Liver (tissue), 8 donors: ENCODE measurements at regions not wholly inside any gene's neighbourhood (a gene's known extent, or its start where the extent isn't known, plus 50 kb on each side); places are given as distances from the start of the nearest gene placed in this dataset.

Source experiments
- DNase-seq: peaks from one replicate; pipeline ENCODE4 v3.0.0-alpha.2; 2017; ENCODE audit warnings: low spot score
- H3K27ac ChIP-seq, 2 donors: one replicate each; pipeline ENCODE4 v1.7.0; 2013; ENCODE audit warnings: inconsistent platforms in 2 of 2, low read length in 2 of 2, control low read depth in 1 of 2, low read depth in 1 of 2, mild to moderate bottlenecking in 1 of 2
- H3K27me3 ChIP-seq, 4 donors: one replicate each; pipeline versions ENCODE4 v1.6.1 to v1.7.0; 2013; ENCODE audit warnings: low read length in 3 of 4, inconsistent platforms in 1 of 4, mild to moderate bottlenecking in 1 of 4, moderate library complexity in 1 of 4; ENCODE audit not compliant: control insufficient read depth in 4 of 4, insufficient read depth in 4 of 4
- H3K36me3 ChIP-seq, 4 donors: one replicate each; pipeline versions ENCODE4 v1.6.1 to v1.7.0; 2013; ENCODE audit warnings: low read length in 3 of 4, mild to moderate bottlenecking in 3 of 4, low read depth in 1 of 4, moderate library complexity in 1 of 4; ENCODE audit not compliant: control insufficient read depth in 4 of 4, insufficient read depth in 3 of 4
- H3K4me1 ChIP-seq, 4 donors: one replicate each; pipeline versions ENCODE4 v1.6.1 to v1.7.0; 2013; ENCODE audit warnings: low read length in 3 of 4, mild to moderate bottlenecking in 3 of 4, moderate library complexity in 1 of 4; ENCODE audit not compliant: control insufficient read depth in 4 of 4, insufficient read depth in 4 of 4
- H3K4me3 ChIP-seq, 3 donors: one replicate each; pipeline versions ENCODE4 v1.6.1 to v1.7.0; 2013; ENCODE audit warnings: low read length in 3 of 3, control low read depth in 1 of 3, low read depth in 1 of 3, mild to moderate bottlenecking in 1 of 3
- H3K9ac ChIP-seq, 2 donors: one replicate each; pipeline ENCODE4 v1.7.0; 2013; ENCODE audit warnings: low read length in 2 of 2, mild to moderate bottlenecking in 2 of 2, moderate library complexity in 2 of 2, control low read depth in 1 of 2, low read depth in 1 of 2
- H3K9me3 ChIP-seq, 4 donors: one replicate each; pipeline versions ENCODE4 v1.6.1 to v1.7.0; 2013; ENCODE audit warnings: low read length in 3 of 4; ENCODE audit not compliant: control insufficient read depth in 4 of 4
- EGR1 ChIP-seq, 2 donors: IDR thresholded peaks; 2 replicates each; pipeline ENCODE4 v1.6.1; 2016 to 2018; ENCODE audit warnings: antibody characterized with exemption in 2 of 2, low read depth in 2 of 2
- FOXA1 ChIP-seq: IDR thresholded peaks from 2 replicates; pipeline ENCODE4 v1.6.1; 2016; ENCODE audit warnings: antibody characterized with exemption
- FOXA2 ChIP-seq: IDR thresholded peaks from 2 replicates; pipeline ENCODE4 v1.6.1; 2016; ENCODE audit warnings: antibody characterized with exemption
- GABPA ChIP-seq, 2 donors: IDR thresholded peaks in 1 of 2; conservative IDR thresholded peaks in 1 of 2; 2 replicates each; pipeline ENCODE4 v1.6.1; 2016; ENCODE audit warnings: antibody characterized with exemption in 2 of 2, mild to moderate bottlenecking in 1 of 2, moderate library complexity in 1 of 2
- HNF4A ChIP-seq, 2 donors: conservative IDR thresholded peaks; 2 replicates each; pipeline ENCODE4 v1.6.1; 2016; ENCODE audit warnings: antibody characterized with exemption in 2 of 2, mild to moderate bottlenecking in 2 of 2
- HNF4G ChIP-seq: IDR thresholded peaks from 2 replicates; pipeline ENCODE4 v1.6.1; 2016; ENCODE audit warnings: antibody characterized with exemption
- MAX ChIP-seq: IDR thresholded peaks from 2 replicates; pipeline ENCODE4 v1.6.1; 2016; ENCODE audit warnings: antibody characterized with exemption
- NR2F2 ChIP-seq: IDR thresholded peaks from 2 replicates; pipeline ENCODE4 v1.6.1; 2016; ENCODE audit warnings: antibody characterized with exemption
- RAD21 ChIP-seq, 2 donors: IDR thresholded peaks; 2 replicates each; pipeline ENCODE4 v1.6.1; 2016; ENCODE audit warnings: antibody characterized with exemption in 2 of 2, mild to moderate bottlenecking in 2 of 2
- REST ChIP-seq: IDR thresholded peaks from 2 replicates; pipeline ENCODE4 v1.6.1; 2016; ENCODE audit warnings: antibody characterized with exemption, mild to moderate bottlenecking
- RXRA ChIP-seq, 2 donors: IDR thresholded peaks; 2 replicates each; pipeline ENCODE4 v1.6.1; 2017 to 2018; ENCODE audit warnings: antibody characterized with exemption in 2 of 2, mild to moderate bottlenecking in 1 of 2
- SP1 ChIP-seq: IDR thresholded peaks from 2 replicates; pipeline ENCODE4 v1.6.1; 2018; ENCODE audit warnings: antibody characterized with exemption, mild to moderate bottlenecking
- TAF1 ChIP-seq: conservative IDR thresholded peaks from 2 replicates; pipeline ENCODE4 v1.6.1; 2016; ENCODE audit warnings: antibody characterized with exemption, mild to moderate bottlenecking
- WGBS: extraction: QIAGEN DNeasy Blood & Tissue Kit; methylation state at CpG from one replicate; pipeline ENCODE4 v1.1.7; 2013; 5-methylcytosine and 5-hydroxymethylcytosine counted together
- TF ChIP-seq, protein P1 (sequence below): IDR thresholded peaks from 2 replicates; pipeline ENCODE4 v1.6.1; 2016; ENCODE audit warnings: antibody characterized with exemption
- TF ChIP-seq, protein P2 (sequence below): fragments of 150-350 bp; IDR thresholded peaks from 2 replicates; pipeline ENCODE4 v1.5.1; 2017; ENCODE audit warnings: improper control_type of control experiment, low read depth, low read length; ENCODE audit not compliant: missing input control
- TF ChIP-seq, protein P3 (sequence below): IDR thresholded peaks from 2 replicates; pipeline ENCODE4 v1.6.1; 2016; ENCODE audit warnings: antibody characterized with exemption
- donor health status: healthy.
- donor health status: healthy.
- donor health status: healthy.
- donor health status: healthy.
- donor health status: healthy.

DNA sequence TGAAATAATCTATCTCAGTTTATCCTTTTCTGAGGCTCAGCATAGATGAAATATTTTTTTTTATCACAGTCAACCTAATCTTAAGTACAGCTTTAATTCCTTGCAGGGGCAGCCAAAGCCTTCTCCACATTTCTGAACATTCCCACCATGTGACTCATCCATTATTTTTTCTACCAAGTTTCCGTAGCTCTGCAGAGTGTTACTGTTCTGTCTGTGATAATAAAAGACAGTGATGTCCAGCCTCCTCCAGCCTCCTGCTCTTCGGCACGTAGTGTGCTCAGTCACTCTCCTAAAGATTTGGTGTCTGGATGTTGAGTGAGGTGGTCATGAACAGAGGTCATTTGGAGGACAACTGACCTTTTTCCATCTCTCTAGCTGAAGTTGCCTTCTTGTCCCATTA lies 338.1 kb upstream of the ADAMTS16 start:
- no peaks in the 10 kb centered on the region for H3K36me3 ChIP-seq
- H3K27me3 ChIP-seq = no peaks in the 10 kb centered on the region
- H3K4me1 ChIP-seq = no peaks in the 10 kb centered on the region
- no peak overlapping the region for H3K4me3 ChIP-seq
- TF ChIP-seq SP1 (no peak), FOXA1 (no peak), RXRA (IDR thresholded peaks at IDR 0.05) (no peak), GABPA (IDR thresholded peaks at IDR 0.05 in 1 of 2, conservative IDR thresholded peaks at IDR 0.05 in 1 of 2) (no peak), HNF4G (no peak), TAF1 (no peak), REST (no peak), EGR1 (IDR thresholded peaks at IDR 0.05; ENCODE audit: low read depth in 2 of 2) (no peak)
- TF ChIP-seq, protein P1, sequence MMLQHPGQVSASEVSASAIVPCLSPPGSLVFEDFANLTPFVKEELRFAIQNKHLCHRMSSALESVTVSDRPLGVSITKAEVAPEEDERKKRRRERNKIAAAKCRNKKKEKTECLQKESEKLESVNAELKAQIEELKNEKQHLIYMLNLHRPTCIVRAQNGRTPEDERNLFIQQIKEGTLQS = no peak
- TF ChIP-seq, protein P2, sequence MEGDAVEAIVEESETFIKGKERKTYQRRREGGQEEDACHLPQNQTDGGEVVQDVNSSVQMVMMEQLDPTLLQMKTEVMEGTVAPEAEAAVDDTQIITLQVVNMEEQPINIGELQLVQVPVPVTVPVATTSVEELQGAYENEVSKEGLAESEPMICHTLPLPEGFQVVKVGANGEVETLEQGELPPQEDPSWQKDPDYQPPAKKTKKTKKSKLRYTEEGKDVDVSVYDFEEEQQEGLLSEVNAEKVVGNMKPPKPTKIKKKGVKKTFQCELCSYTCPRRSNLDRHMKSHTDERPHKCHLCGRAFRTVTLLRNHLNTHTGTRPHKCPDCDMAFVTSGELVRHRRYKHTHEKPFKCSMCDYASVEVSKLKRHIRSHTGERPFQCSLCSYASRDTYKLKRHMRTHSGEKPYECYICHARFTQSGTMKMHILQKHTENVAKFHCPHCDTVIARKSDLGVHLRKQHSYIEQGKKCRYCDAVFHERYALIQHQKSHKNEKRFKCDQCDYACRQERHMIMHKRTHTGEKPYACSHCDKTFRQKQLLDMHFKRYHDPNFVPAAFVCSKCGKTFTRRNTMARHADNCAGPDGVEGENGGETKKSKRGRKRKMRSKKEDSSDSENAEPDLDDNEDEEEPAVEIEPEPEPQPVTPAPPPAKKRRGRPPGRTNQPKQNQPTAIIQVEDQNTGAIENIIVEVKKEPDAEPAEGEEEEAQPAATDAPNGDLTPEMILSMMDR = no peak
- TF ChIP-seq, protein P3, sequence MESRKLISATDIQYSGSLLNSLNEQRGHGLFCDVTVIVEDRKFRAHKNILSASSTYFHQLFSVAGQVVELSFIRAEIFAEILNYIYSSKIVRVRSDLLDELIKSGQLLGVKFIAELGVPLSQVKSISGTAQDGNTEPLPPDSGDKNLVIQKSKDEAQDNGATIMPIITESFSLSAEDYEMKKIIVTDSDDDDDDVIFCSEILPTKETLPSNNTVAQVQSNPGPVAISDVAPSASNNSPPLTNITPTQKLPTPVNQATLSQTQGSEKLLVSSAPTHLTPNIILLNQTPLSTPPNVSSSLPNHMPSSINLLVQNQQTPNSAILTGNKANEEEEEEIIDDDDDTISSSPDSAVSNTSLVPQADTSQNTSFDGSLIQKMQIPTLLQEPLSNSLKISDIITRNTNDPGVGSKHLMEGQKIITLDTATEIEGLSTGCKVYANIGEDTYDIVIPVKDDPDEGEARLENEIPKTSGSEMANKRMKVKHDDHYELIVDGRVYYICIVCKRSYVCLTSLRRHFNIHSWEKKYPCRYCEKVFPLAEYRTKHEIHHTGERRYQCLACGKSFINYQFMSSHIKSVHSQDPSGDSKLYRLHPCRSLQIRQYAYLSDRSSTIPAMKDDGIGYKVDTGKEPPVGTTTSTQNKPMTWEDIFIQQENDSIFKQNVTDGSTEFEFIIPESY = no peak
- H3K9me3 ChIP-seq = peaks cover 0 to 5% (median 1%) of the 10 kb centered on the region in 4 donors
- DNase-seq = no peak
- WGBS = 54% methylated on average over 3 of the region's 3 CpGs
- no peak overlapping the region for H3K9ac ChIP-seq
- no peak overlapping the region for H3K27ac ChIP-seq

DNA sequence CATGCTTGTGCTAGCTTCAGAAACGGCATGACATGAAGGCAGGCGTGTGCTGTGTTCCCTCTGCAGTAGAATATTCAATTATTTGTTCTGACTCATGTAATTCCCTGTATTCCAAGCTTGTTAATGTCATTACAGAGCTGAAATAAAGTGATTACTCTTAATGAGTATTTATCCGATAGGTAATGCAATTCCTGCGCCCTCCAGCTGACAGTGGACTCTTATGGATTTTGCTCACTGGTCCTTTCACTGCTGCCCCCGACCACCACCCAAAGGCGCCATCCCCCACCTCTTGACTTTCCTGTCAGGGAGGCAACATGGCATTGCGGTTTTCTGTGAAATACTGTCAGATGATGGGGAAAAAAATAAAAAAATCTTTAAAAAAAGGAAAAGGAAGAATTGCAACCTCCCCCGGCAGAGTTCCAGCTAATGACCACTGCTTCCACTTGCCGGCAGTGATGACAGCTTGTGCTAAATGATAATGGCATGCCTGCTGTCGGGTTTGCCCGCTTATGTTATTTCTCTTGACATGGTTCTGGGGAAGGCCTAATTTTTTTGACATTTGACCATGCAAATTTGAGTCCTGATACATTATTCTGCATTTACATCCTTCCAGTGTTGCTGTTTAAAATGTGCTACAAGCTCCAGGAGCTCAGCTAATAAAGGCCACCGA lies 335.3 kb upstream of the ADAMTS16 start:
- Histone ChIP-seq H3K36me3 (no peaks in the 10 kb centered on the region), H3K4me1 (no peaks in the 10 kb centered on the region), H3K9ac (no peak overlapping the region), H3K9me3 (peaks cover 0 to 5% (median 1%) of the 10 kb centered on the region in 4 donors), H3K27ac (no peak overlapping the region), H3K27me3 (no peaks in the 10 kb centered on the region), H3K4me3 (no peak overlapping the region)
- no peak for DNase-seq
- WGBS = 64% methylated on average over 12 of the region's 12 CpGs
- TF ChIP-seq, protein P1 = no peak
- TF ChIP-seq EGR1 (IDR thresholded peaks at IDR 0.05; ENCODE audit: low read depth in 2 of 2) = no peak
- TF ChIP-seq MAX = no peak
- no peak for TF ChIP-seq RXRA (IDR thresholded peaks at IDR 0.05)
- TF ChIP-seq GABPA (IDR thresholded peaks at IDR 0.05 in 1 of 2, conservative IDR thresholded peaks at IDR 0.05 in 1 of 2) = no peak
- TF ChIP-seq TAF1 = no peak
- TF ChIP-seq REST = no peak
- no peak for TF ChIP-seq SP1
- no peak for TF ChIP-seq FOXA2
- no peak for TF ChIP-seq NR2F2
- TF ChIP-seq, protein P3 = no peak
- TF ChIP-seq RAD21 (IDR thresholded peaks at IDR 0.05) = no peak
- TF ChIP-seq HNF4G = no peak
- no peak for TF ChIP-seq HNF4A (conservative IDR thresholded peaks at IDR 0.05)
